Adrenal gland (tissue), 9 donors: ENCODE measurements at regions not wholly inside any gene's neighbourhood (a gene's known extent, or its start where the extent isn't known, plus 50 kb on each side); places are given as distances from the start of the nearest gene placed in this dataset.

Experiments used
- DNase-seq, 7 donors: peaks; one replicate each; pipeline ENCODE4 v3.0.0-alpha.2; 2019 to 2020
- H3K27ac ChIP-seq, 5 donors: fragments of 200-600 bp; sonication (generic) in 4 of 5; 1 replicate in 3 of 5; 2 replicates in 2 of 5; pipeline versions ENCODE4 v1.5.1 to v1.8.0; 2016 to 2020; ENCODE audit warnings: mild to moderate bottlenecking in 1 of 5
- H3K27me3 ChIP-seq: fragments of 200-600 bp; 2 replicates; pipeline ENCODE4 v1.8.0; 2021
- H3K36me3 ChIP-seq, 2 donors: fragments of 200-600 bp; replicated peaks in 1 of 2; 1 replicate in 1 of 2; 2 replicates in 1 of 2; pipeline versions ENCODE4 v1.5.1 to v1.8.0; 2018 to 2022
- H3K4me1 ChIP-seq, 2 donors: fragments of 200-600 bp; replicated peaks in 1 of 2; 1 replicate in 1 of 2; 2 replicates in 1 of 2; pipeline versions ENCODE4 v1.5.1 to v1.8.0; 2018 to 2021
- H3K4me3 ChIP-seq, 4 donors: fragments of 200-600 bp; sonication (generic) in 3 of 4; one replicate each; pipeline ENCODE4 v1.5.1; 2016 to 2018
- H3K9me3 ChIP-seq, 3 donors: fragments of 200-600 bp; sonication (generic) in 1 of 3; replicated peaks in 1 of 3; 1 replicate in 2 of 3; 2 replicates in 1 of 3; pipeline versions ENCODE4 v1.5.1 to v1.8.0; 2016 to 2021
- CTCF ChIP-seq, 6 experiments: fragments of 450-650 bp in 4 of 6; fragments of 200-600 bp in 2 of 6; sonication (generic) in 1 of 6; IDR thresholded peaks; 1 replicate in 5 of 6; 2 replicates in 1 of 6; pipeline versions ENCODE4 v1.5.1 to v1.8.0; 2016 to 2021; ENCODE audit warnings: antibody characterized with exemption in 6 of 6, mild to moderate bottlenecking in 2 of 6, moderate library complexity in 1 of 6
- POLR2A ChIP-seq, 2 donors: fragments of 450-650 bp; IDR thresholded peaks; one replicate each; pipeline ENCODE4 v1.6.1; 2017; ENCODE audit warnings: antibody characterized with exemption in 2 of 2, mild to moderate bottlenecking in 2 of 2, moderate library complexity in 1 of 2
- WGBS, 4 donors: extraction: QIAGEN DNeasy Blood & Tissue Kit in 2 of 4; methylation state at CpG; one replicate each; pipeline versions ENCODE4 v1.1.5 to v1.1.7; 2013 to 2017; 5-methylcytosine and 5-hydroxymethylcytosine counted together
- intact Hi-C, 2 donors: fragments of 100-400 bp; cut with DNase I; formaldehyde crosslinking; loops; one replicate each; pipeline versions ENCODE4 v1.14.1 to v1.15.0; 2022 to 2023
- donor health status: healthy with polysubstance abuse.
- donor health status: Bipolar disorder and iron deficiency.
- donor health status: DM: yes; HTN: yes; CAD: no.
- donor health status: DM: no; HTN: no; CAD: no.
- donor health status: DM: no; HTN: no; CAD: no.

- no peak for TF ChIP-seq POLR2A (IDR thresholded peaks at IDR 0.05)
- intact Hi-C loops, result no loop called here
- Histone ChIP-seq H3K27ac (no peak overlapping the region), H3K4me3 (no peak overlapping the region), H3K27me3 (no peaks in the 10 kb centered on the region), H3K4me1 (no peaks in the 10 kb centered on the region), H3K36me3 (no peaks in the 10 kb centered on the region), H3K9me3 (no peaks in the 10 kb centered on the region)
- no peak for DNase-seq
- 60 to 66% (median 62%) methylated on average over 5 of the region's 5 CpGs for WGBS, 4 donors
Measured at GRCh38 chr12:124203176-124203575, 91.7 kb upstream of the RFLNA start.

- H3K27me3 ChIP-seq, result no peaks in the 10 kb centered on the region
- no peaks in the 10 kb centered on the region for H3K9me3 ChIP-seq
- no peaks in the 10 kb centered on the region for H3K36me3 ChIP-seq
- intact Hi-C loops, result no loop called here
- no peak for DNase-seq
- H3K4me1 ChIP-seq, result no peaks in the 10 kb centered on the region
- TF ChIP-seq POLR2A (IDR thresholded peaks at IDR 0.05) (no peak), CTCF (IDR thresholded peaks at IDR 0.05) (no peak)
- WGBS, 4 donors, result 87 to 92% (median 88%) methylated on average over 2 of the region's 2 CpGs
- H3K27ac ChIP-seq, result no peak overlapping the region
- H3K4me3 ChIP-seq, result no peak overlapping the region
Measured at GRCh38 chr12:124205405-124205804, 89.5 kb upstream of the RFLNA start.

GRCh38 chr12:124207049-124207448, 87.8 kb upstream of the RFLNA start:
- Histone ChIP-seq H3K27ac (no peak overlapping the region), H3K27me3 (no peaks in the 10 kb centered on the region), H3K4me1 (no peaks in the 10 kb centered on the region), H3K9me3 (no peaks in the 10 kb centered on the region), H3K36me3 (no peaks in the 10 kb centered on the region), H3K4me3 (no peak overlapping the region)
- DNase-seq, result no peak
- intact Hi-C loops, result no loop called here
- TF ChIP-seq CTCF (IDR thresholded peaks at IDR 0.05) (no peak), POLR2A (IDR thresholded peaks at IDR 0.05) (no peak)
- WGBS, 4 donors, result 43 to 68% (median 64%) methylated on average over 1 of the region's 1 CpG

- WGBS, 4 donors, result 63 to 77% (median 71%) methylated on average over 15 of the region's 15 CpGs
- H3K4me1 ChIP-seq, result no peaks in the 10 kb centered on the region
- H3K9me3 ChIP-seq, result no peaks in the 10 kb centered on the region
- no peak overlapping the region for H3K27ac ChIP-seq
- no peak for DNase-seq
- TF ChIP-seq POLR2A (IDR thresholded peaks at IDR 0.05) (no peak), CTCF (IDR thresholded peaks at IDR 0.05) (no peak)
- no peaks in the 10 kb centered on the region for H3K27me3 ChIP-seq
- intact Hi-C loops, result no loop called here
- H3K36me3 ChIP-seq, result no peaks in the 10 kb centered on the region
- no peak overlapping the region for H3K4me3 ChIP-seq
Measured at GRCh38 chr12:124207617-124208016, 87.3 kb upstream of the RFLNA start.

GRCh38 chr12:124208489-124208888, 86.4 kb upstream of the RFLNA start:
- Histone ChIP-seq H3K9me3 (no peaks in the 10 kb centered on the region), H3K4me1 (no peaks in the 10 kb centered on the region), H3K4me3 (no peak overlapping the region), H3K36me3 (no peaks in the 10 kb centered on the region), H3K27ac (no peak overlapping the region), H3K27me3 (no peaks in the 10 kb centered on the region)
- DNase-seq, result no peak
- TF ChIP-seq POLR2A (IDR thresholded peaks at IDR 0.05), result no peak
- no peak for TF ChIP-seq CTCF (IDR thresholded peaks at IDR 0.05)
- intact Hi-C loops, result no loop called here
- WGBS, 4 donors, result 76 to 85% (median 80%) methylated on average over 6 to 15 of the region's 15 CpGs
